WTC11 (cell line): ENCODE measurements at regions not wholly inside any gene's neighbourhood (a gene's known extent, or its start where the extent isn't known, plus 50 kb on each side); places are given as distances from the start of the nearest gene placed in this dataset.

ENCODE experiments used
- ATAC-seq: fragments of 200-7000 bp; cut with Tn5 transposase; 2 replicates; pipeline ENCODE4 v1.10.0; 2021; ENCODE audit warnings: mild to moderate bottlenecking, moderate library complexity
- CTCF ChIA-PET: fragments of 300-600 bp; sonication (Branson Sonifier 250); formaldehyde crosslinking; loops from one replicate; lab custom pipeline; 2021; ENCODE audit warnings: antibody characterized with exemption; lab: Charles Lee
- POLR2A ChIA-PET: fragments of 350-600 bp; sonication (Branson Sonifier 250); formaldehyde crosslinking; loops from one replicate; lab custom pipeline; 2021; ENCODE audit warnings: antibody characterized with exemption; lab: Charles Lee
- DNase-seq: peaks from one replicate; pipeline ENCODE4 v3.0.0; 2021; ENCODE audit warnings: low spot score
- H3K27ac Mint-ChIP-seq: 2 replicates; pipeline ENCODE4 v1.8.0; 2021; ENCODE audit warnings: mixed read lengths
- H3K27me3 Mint-ChIP-seq: 2 replicates; pipeline ENCODE4 v1.8.0; 2021; ENCODE audit warnings: low read depth, mild to moderate bottlenecking, moderate library complexity, mixed read lengths
- H3K36me3 Mint-ChIP-seq: 2 replicates; pipeline ENCODE4 v1.8.0; 2021; ENCODE audit warnings: mixed read lengths
- H3K4me1 Mint-ChIP-seq: 2 replicates; pipeline ENCODE4 v1.8.0; 2022; ENCODE audit warnings: mixed read lengths
- H3K4me3 Mint-ChIP-seq: 2 replicates; pipeline ENCODE4 v1.8.0; 2021; ENCODE audit warnings: mild to moderate bottlenecking, moderate library complexity, mixed read lengths
- H3K9me3 Mint-ChIP-seq: 2 replicates; pipeline ENCODE4 v1.8.0; 2021; ENCODE audit warnings: mixed read lengths
- ATF1 ChIP-seq: sonication (generic); formaldehyde crosslinking; IDR thresholded peaks from 2 replicates; pipeline ENCODE4 v1.8.1; 2023; ENCODE audit warnings: mild to moderate bottlenecking, moderate library complexity, missing genetic modification reagents
- CREB1 ChIP-seq: sonication (generic); formaldehyde crosslinking; IDR thresholded peaks from 2 replicates; pipeline ENCODE4 v1.8.0; 2023; ENCODE audit warnings: mild to moderate bottlenecking, missing genetic modification reagents
- EMX1 ChIP-seq: fragments of 250-450 bp; sonication (Bioruptor Pico); IDR thresholded peaks from 2 replicates; pipeline ENCODE4 v1.8.0; 2021; ENCODE audit warnings: mild to moderate bottlenecking
- ESRRA ChIP-seq: sonication (generic); formaldehyde crosslinking; IDR thresholded peaks from 2 replicates; pipeline ENCODE4 v1.8.1; 2022; ENCODE audit warnings: mild to moderate bottlenecking, missing genetic modification reagents, borderline replicate concordance
- JUN ChIP-seq: sonication (generic); formaldehyde crosslinking; IDR thresholded peaks from 2 replicates; pipeline ENCODE4 v1.8.0; 2023; ENCODE audit warnings: mild to moderate bottlenecking, missing genetic modification reagents
- MXD4 ChIP-seq: fragments of 250-450 bp; sonication (Bioruptor Pico); IDR thresholded peaks from 2 replicates; pipeline ENCODE4 v1.8.0; 2021; ENCODE audit warnings: mild to moderate bottlenecking, moderate library complexity, borderline replicate concordance
- NFATC4 ChIP-seq: fragments of 250-450 bp; sonication (Bioruptor Pico); IDR thresholded peaks from 2 replicates; pipeline ENCODE4 v1.9.0; 2021; ENCODE audit warnings: mild to moderate bottlenecking
- OVOL2 ChIP-seq: fragments of 250-450 bp; sonication (Bioruptor Pico); IDR thresholded peaks from 2 replicates; pipeline ENCODE4 v1.9.0; 2021; ENCODE audit warnings: mild to moderate bottlenecking, borderline replicate concordance
- ZNF121 ChIP-seq: sonication (generic); formaldehyde crosslinking; IDR thresholded peaks from 2 replicates; pipeline ENCODE4 v1.8.0; 2023; ENCODE audit warnings: missing genetic modification reagents
- TF ChIP-seq, protein P1 (sequence below): sonication (generic); formaldehyde crosslinking; IDR thresholded peaks from 2 replicates; pipeline ENCODE4 v1.8.1; 2022; ENCODE audit warnings: low read depth, mild to moderate bottlenecking, moderate library complexity, missing genetic modification reagents, borderline replicate concordance
- TF ChIP-seq, protein P2 (sequence below): sonication (generic); formaldehyde crosslinking; IDR thresholded peaks from 2 replicates; pipeline ENCODE4 v1.8.0; 2023; ENCODE audit warnings: mild to moderate bottlenecking, missing genetic modification reagents
- TF ChIP-seq, protein P3 (sequence below): fragments of 250-450 bp; sonication (Bioruptor Pico); IDR thresholded peaks from 2 replicates; pipeline ENCODE4 v1.9.0; 2021; ENCODE audit warnings: moderate library complexity, mild to moderate bottlenecking, inconsistent platforms, borderline replicate concordance
- TF ChIP-seq, protein P4 (sequence below): sonication (generic); formaldehyde crosslinking; IDR thresholded peaks from 2 replicates; pipeline ENCODE4 v1.8.1; 2022; ENCODE audit warnings: low read depth, missing genetic modification reagents, borderline replicate concordance
- TF ChIP-seq, protein P5 (sequence below): sonication (generic); formaldehyde crosslinking; IDR thresholded peaks from 2 replicates; pipeline ENCODE4 v1.8.1; 2022; ENCODE audit warnings: mild to moderate bottlenecking, missing genetic modification reagents, moderate library complexity, borderline replicate concordance
- TF ChIP-seq, protein P6 (sequence below): sonication (generic); formaldehyde crosslinking; IDR thresholded peaks from 2 replicates; pipeline ENCODE4 v1.8.1; 2023; ENCODE audit warnings: mild to moderate bottlenecking, missing genetic modification reagents, moderate library complexity
- TF ChIP-seq, protein P7 (sequence below): sonication (generic); formaldehyde crosslinking; IDR thresholded peaks from 2 replicates; pipeline ENCODE4 v1.8.0; 2022; ENCODE audit warnings: mild to moderate bottlenecking, missing genetic modification reagents
- TF ChIP-seq, protein P8 (sequence below): sonication (generic); formaldehyde crosslinking; IDR thresholded peaks from 2 replicates; pipeline ENCODE4 v1.8.1; 2023; ENCODE audit warnings: mild to moderate bottlenecking, missing genetic modification reagents, moderate library complexity
- TF ChIP-seq, protein P9 (sequence below): sonication (generic); formaldehyde crosslinking; IDR thresholded peaks from 2 replicates; pipeline ENCODE4 v1.8.0; 2023; ENCODE audit warnings: missing genetic modification reagents

DNA sequence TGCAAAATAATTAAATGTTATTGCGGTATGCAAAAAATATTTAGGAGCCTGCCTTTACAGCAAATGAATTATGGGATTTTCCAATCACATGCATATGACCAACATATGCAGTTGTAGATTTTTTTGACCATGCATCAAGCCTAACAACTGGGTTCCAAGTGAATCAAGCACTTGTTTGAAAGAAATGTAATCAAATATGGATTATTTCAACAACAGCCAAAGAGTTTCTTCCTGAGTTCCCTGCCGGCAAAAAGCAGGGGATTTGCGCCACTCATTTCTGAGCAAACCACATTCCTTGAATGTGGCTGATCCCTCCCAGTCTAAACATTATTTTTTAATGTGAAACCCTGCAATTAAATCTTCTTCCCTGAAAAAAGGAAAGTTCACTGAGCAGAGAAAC is 100.1 kb upstream of the ADTRP start:
- Mint-ChIP-seq H3K4me1 (peaks cover 19% of the 10 kb centered on the region), H3K27me3 (no peaks in the 10 kb centered on the region; the same call in 1 of the 2 replicates), H3K27ac (no peak overlapping the region), H3K36me3 (peaks cover 27% of the 10 kb centered on the region), H3K9me3 (peaks cover 32% of the 10 kb centered on the region), H3K4me3 (no peak overlapping the region)
- ChIA-PET CTCF (no interaction called here), POLR2A (no interaction called here)
- ATAC-seq (no peak), DNase-seq (no peak)
- TF ChIP-seq ZNF121 (CRISPR knock-in tag): no peak
- no peak for TF ChIP-seq OVOL2
- TF ChIP-seq, protein P1, sequence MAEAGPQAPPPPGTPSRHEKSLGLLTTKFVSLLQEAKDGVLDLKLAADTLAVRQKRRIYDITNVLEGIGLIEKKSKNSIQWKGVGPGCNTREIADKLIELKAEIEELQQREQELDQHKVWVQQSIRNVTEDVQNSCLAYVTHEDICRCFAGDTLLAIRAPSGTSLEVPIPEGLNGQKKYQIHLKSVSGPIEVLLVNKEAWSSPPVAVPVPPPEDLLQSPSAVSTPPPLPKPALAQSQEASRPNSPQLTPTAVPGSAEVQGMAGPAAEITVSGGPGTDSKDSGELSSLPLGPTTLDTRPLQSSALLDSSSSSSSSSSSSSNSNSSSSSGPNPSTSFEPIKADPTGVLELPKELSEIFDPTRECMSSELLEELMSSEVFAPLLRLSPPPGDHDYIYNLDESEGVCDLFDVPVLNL (CRISPR knock-in tag): no peak
- no peak for TF ChIP-seq JUN
- TF ChIP-seq, protein P2, sequence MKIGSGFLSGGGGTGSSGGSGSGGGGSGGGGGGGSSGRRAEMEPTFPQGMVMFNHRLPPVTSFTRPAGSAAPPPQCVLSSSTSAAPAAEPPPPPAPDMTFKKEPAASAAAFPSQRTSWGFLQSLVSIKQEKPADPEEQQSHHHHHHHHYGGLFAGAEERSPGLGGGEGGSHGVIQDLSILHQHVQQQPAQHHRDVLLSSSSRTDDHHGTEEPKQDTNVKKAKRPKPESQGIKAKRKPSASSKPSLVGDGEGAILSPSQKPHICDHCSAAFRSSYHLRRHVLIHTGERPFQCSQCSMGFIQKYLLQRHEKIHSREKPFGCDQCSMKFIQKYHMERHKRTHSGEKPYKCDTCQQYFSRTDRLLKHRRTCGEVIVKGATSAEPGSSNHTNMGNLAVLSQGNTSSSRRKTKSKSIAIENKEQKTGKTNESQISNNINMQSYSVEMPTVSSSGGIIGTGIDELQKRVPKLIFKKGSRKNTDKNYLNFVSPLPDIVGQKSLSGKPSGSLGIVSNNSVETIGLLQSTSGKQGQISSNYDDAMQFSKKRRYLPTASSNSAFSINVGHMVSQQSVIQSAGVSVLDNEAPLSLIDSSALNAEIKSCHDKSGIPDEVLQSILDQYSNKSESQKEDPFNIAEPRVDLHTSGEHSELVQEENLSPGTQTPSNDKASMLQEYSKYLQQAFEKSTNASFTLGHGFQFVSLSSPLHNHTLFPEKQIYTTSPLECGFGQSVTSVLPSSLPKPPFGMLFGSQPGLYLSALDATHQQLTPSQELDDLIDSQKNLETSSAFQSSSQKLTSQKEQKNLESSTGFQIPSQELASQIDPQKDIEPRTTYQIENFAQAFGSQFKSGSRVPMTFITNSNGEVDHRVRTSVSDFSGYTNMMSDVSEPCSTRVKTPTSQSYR (CRISPR knock-in tag): no peak
- TF ChIP-seq, protein P3, sequence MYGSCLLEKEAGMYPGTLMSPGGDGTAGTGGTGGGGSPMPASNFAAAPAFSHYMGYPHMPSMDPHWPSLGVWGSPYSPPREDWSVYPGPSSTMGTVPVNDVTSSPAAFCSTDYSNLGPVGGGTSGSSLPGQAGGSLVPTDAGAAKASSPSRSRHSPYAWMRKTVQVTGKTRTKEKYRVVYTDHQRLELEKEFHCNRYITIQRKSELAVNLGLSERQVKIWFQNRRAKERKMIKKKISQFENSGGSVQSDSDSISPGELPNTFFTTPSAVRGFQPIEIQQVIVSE: no peak
- TF ChIP-seq, protein P4, sequence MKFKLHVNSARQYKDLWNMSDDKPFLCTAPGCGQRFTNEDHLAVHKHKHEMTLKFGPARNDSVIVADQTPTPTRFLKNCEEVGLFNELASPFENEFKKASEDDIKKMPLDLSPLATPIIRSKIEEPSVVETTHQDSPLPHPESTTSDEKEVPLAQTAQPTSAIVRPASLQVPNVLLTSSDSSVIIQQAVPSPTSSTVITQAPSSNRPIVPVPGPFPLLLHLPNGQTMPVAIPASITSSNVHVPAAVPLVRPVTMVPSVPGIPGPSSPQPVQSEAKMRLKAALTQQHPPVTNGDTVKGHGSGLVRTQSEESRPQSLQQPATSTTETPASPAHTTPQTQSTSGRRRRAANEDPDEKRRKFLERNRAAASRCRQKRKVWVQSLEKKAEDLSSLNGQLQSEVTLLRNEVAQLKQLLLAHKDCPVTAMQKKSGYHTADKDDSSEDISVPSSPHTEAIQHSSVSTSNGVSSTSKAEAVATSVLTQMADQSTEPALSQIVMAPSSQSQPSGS: no peak
- no peak for TF ChIP-seq CREB1 (CRISPR knock-in tag)
- TF ChIP-seq, protein P5, sequence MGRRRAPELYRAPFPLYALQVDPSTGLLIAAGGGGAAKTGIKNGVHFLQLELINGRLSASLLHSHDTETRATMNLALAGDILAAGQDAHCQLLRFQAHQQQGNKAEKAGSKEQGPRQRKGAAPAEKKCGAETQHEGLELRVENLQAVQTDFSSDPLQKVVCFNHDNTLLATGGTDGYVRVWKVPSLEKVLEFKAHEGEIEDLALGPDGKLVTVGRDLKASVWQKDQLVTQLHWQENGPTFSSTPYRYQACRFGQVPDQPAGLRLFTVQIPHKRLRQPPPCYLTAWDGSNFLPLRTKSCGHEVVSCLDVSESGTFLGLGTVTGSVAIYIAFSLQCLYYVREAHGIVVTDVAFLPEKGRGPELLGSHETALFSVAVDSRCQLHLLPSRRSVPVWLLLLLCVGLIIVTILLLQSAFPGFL (CRISPR knock-in tag): no peak
- no peak for TF ChIP-seq MXD4
- TF ChIP-seq, protein P6, sequence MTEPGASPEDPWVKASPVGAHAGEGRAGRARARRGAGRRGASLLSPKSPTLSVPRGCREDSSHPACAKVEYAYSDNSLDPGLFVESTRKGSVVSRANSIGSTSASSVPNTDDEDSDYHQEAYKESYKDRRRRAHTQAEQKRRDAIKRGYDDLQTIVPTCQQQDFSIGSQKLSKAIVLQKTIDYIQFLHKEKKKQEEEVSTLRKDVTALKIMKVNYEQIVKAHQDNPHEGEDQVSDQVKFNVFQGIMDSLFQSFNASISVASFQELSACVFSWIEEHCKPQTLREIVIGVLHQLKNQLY: no peak
- no peak for TF ChIP-seq ATF1 (CRISPR knock-in tag)
- no peak for TF ChIP-seq NFATC4 (CRISPR knock-in tag)
- TF ChIP-seq EMX1: no peak
- TF ChIP-seq, protein P7, sequence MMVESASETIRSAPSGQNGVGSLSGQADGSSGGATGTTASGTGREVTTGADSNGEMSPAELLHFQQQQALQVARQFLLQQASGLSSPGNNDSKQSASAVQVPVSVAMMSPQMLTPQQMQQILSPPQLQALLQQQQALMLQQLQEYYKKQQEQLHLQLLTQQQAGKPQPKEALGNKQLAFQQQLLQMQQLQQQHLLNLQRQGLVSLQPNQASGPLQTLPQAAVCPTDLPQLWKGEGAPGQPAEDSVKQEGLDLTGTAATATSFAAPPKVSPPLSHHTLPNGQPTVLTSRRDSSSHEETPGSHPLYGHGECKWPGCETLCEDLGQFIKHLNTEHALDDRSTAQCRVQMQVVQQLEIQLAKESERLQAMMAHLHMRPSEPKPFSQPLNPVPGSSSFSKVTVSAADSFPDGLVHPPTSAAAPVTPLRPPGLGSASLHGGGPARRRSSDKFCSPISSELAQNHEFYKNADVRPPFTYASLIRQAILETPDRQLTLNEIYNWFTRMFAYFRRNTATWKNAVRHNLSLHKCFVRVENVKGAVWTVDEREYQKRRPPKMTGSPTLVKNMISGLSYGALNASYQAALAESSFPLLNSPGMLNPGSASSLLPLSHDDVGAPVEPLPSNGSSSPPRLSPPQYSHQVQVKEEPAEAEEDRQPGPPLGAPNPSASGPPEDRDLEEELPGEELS (CRISPR knock-in tag): no peak
- TF ChIP-seq, protein P8, sequence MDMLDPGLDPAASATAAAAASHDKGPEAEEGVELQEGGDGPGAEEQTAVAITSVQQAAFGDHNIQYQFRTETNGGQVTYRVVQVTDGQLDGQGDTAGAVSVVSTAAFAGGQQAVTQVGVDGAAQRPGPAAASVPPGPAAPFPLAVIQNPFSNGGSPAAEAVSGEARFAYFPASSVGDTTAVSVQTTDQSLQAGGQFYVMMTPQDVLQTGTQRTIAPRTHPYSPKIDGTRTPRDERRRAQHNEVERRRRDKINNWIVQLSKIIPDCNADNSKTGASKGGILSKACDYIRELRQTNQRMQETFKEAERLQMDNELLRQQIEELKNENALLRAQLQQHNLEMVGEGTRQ (CRISPR knock-in tag): no peak
- TF ChIP-seq, protein P9, sequence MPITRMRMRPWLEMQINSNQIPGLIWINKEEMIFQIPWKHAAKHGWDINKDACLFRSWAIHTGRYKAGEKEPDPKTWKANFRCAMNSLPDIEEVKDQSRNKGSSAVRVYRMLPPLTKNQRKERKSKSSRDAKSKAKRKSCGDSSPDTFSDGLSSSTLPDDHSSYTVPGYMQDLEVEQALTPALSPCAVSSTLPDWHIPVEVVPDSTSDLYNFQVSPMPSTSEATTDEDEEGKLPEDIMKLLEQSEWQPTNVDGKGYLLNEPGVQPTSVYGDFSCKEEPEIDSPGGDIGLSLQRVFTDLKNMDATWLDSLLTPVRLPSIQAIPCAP: no peak
- TF ChIP-seq ESRRA (CRISPR knock-in tag): no peak
